Inflammatory macrophage (primary cell): ENCODE measurements at regions not wholly inside any gene's neighbourhood (a gene's known extent, or its start where the extent isn't known, plus 50 kb on each side); places are given as distances from the start of the nearest gene placed in this dataset.
"Not testable (repeated sequence)": the region's sequence is repeated elsewhere in the genome, so short reads cannot be mapped to it uniquely, and the experiment has no call there.

ENCODE experiments used
- DNase-seq, 2 donors: peaks; one replicate each; pipeline ENCODE4 v3.0.0-alpha.2; 2020 to 2022

DNA sequence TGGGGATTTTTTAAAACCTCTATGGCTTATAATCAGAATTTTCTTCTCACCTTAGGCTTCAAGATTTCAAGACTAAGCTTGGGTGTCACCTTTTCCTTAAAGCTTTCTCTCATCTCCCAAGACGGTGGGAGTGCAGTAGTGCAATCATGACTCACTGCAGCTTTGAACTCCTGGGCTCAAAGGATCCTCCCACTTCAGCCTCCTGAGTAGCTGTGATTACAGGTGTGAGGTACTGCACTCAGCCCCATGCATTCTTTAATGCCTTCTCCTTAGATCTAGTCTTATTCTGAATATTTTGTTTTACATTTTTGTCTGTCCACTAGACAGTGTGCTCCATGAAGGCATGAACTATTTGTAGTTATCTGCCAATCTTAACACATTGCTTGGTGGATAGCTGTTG lies 55.7 kb upstream of the FAT3 start:
- no peak for DNase-seq

DNA sequence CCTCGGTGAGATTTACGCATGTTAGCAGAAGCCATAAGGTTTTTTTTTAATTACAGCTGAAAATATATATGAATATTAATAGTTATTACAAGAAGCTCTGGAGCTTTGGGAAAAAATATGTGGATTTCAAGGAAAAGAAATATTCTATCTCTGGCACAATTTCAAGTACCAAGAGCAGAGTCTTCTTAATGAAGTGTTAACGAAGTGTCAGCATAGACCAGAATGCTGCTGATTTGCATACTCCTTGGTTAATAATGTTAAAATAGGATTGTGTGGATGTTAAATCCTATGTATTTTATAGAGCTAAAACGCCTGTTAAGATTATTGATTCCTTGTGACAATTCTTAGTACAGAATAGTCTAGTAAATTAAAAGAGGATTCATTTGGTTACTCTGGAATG lies 57.0 kb upstream of the FAT3 start:
- no peak for DNase-seq

DNA sequence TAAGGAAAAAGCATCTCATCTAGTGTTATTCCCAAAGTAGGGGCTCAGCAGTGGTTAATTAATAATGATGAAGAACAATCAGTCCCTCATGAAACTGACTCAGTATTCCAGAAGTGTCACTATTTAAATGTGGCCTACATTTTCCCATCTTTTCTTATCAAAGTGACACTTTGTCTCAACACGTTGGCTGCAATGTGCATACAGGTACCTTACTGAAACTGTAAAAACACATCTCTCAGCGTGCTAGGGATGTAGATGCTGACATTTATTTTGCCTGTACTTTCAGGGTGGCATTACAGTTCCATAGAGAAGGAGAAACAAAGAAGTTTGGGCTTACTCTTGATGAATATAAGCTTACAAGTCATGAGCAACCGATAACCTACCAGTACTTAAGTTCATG lies 58.3 kb upstream of the FAT3 start:
- no peak for DNase-seq

DNA sequence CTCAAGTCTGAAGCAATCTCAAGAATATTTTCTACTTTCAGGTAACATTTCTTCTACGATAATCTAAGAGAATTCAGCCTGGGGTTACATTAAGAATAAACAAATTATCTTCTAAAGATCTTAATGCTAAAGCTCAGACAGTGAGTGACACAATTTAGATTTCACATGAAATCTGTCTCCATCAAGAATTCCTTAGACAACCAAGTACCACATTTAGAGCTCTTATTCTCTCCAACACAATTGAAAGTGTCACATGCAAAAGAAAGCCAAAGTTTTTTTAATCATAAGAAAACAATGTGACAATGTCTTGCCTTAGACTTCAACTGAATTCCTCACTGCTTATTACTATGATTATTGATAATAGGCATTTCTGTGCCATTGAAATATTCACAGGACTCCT lies 60.7 kb upstream of the FAT3 start:
- no peak for DNase-seq

DNA sequence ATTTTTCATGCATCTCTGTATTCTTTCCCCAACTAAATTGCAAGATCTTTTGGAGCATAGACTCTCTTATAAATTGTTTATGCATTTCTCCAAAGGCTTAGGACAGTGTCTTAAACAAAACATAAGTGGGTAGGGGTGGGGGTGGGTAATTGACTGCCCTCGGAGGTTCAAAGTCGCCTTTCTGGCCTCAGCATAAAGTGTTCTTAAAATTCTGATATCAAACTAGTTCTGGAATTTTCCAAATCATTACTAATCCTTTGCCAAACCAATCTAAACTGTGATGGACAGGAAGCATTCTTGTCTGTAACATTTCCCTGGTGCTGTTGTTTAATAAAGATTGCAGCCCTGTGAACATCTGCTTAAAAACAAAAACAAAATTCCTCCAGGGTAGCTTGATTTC lies 61.8 kb upstream of the FAT3 start:
- DNase-seq = no peak

DNA sequence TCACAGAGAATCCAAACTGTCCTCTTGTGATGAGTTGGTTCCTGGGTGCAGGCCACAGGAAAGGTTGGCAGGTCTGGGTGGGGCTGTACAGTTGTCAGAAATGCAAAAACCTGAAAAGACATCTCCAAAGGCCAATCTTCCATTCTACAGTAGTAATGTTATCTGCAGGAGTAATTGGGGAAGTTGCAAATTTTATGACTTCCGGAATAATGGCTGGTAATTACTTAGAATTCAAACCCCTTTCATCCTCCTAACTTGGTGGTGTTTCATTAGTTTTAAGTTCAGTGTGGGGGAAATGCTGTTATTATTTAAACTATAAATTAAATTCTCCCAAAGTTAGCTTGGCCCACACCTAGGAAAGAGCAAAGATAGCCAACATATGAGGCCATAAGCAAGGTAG lies 64.7 kb upstream of the FAT3 start:
- DNase-seq = no peak

DNA sequence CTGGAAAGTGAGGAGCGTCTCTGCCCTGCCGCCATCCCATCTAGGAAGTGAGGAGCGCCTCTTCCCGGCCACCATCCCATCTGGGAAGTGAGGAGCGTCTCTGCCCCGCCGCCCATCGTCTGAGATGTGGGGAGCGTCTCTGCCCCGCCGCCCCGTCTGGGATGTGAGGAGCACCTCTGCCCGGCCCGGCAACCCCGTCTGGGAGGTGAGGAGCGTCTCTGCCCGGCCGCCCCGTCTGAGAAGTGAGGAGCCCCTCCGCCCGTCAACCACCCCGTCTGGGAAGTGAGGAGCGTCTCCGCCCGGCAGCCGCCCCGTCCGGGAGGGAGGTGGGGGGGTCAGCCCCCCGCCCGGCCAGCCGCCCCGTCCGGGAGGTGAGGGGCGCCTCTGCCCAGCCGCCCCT lies 67.2 kb upstream of the FAT3 start:
- DNase-seq = not testable (repeated sequence)

DNA sequence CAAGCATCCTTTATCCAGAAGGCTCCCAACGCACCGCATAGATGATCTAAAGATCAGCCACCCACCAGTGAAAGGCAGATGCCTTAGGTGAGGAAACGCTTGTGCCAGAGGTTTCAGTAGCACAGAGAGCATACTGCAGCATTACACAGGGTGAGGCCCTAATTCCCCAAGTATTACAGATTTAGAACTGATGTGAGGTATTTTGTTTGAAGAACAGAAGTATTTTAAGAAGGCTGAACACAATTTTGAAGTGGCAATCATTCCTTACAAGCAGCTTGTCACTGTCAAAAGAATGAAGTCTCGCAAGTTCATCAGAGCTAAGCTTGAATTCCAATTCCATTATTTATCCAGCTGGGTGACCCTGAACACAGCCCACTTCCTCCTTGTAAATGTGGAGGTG lies 70.0 kb upstream of the FAT3 start:
- no peak for DNase-seq

DNA sequence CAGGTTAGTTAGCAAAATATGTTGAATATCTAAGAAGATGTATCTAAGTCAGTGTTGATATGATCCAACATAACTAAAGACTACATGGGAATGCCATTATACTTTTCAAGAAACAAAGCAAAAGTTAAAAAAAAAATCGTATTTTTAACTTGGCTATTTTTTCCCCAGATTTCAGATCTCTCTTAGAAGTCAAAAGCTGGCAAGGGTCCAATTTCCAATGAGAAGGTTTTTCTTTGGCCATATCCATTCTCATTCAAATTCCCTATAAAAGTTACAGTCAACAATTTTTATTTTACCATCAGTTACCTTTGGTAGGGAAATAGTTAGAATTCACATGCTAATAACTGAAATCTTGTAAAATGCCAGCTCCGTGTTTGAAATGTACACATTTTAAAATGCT lies 70.5 kb upstream of the FAT3 start:
- no peak for DNase-seq

DNA sequence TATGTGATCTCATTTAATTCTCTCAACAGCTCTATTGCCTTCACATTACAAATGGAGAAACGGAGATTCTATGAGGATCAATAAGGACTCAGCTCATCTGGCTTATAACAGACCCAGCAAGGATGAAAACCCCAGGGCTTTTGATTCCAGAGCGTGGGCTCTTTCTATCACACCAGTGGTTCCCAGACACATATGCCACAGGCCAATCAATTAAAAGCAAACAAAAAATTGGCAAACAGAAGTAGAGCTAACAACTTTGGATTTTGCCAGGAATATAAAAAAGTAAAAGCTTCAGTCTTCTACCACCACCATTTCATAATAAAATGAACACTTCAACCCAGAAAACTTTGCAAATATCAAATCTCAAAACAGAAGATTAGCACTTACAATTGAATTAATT lies 71.1 kb upstream of the FAT3 start:
- no peak for DNase-seq

DNA sequence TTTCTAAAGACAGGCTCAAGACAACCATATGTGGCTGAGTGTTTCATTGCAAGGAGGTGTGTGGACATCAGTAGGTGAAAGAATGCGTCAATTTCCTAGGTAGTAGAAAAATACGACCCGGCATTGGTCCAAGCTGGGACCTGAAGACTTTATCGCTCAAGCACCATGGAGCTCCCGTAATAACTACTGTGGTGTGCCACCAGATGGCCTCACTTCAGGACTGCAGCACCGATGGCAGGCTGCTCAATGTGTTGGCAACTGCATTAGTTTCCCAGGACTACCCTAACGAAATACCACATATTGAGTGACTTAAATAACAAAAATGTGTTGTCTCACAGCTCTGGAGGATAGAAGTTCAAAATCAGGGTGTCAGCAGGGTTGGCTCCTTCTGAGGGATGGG lies 72.4 kb upstream of the FAT3 start:
- no peak for DNase-seq

DNA sequence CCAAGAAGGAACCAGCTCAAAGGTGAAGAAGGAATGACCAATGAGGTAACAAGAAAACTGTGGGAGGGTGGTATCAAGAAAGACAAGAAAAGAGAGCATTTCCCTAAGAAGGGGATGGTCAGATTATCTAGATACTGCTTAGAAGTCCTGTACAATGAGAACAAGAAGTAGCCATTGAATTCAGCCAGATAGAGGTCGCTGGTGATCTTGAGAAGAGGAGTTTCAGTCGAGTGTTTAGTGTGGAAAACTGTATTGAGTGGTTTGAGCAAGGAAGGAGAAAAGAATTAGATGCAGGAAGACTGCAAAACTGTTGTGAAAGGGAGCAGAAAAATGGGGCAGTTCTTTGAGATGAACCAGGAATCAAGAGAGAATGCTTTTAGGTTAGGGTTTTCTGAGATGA lies 74.6 kb upstream of the FAT3 start:
- DNase-seq = no peak

DNA sequence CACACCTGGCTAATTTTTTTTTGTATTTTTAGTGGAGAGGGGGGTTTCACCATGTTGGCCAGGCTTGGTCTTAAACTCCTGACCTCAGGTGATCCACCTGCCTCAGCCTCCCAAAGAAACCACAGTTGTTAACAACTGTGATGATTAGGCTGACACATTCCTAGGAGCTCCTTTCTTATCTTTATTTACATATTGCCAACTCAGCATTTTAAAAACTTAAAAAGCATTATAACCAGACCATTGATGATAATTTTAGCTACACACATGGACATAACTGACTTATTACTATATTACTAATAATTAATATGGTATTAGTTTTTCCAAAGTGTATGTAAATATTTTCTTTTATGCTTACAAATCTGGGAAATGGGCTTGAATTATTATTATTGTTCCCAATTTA lies 82.9 kb upstream of the FAT3 start:
- DNase-seq = no peak

DNA sequence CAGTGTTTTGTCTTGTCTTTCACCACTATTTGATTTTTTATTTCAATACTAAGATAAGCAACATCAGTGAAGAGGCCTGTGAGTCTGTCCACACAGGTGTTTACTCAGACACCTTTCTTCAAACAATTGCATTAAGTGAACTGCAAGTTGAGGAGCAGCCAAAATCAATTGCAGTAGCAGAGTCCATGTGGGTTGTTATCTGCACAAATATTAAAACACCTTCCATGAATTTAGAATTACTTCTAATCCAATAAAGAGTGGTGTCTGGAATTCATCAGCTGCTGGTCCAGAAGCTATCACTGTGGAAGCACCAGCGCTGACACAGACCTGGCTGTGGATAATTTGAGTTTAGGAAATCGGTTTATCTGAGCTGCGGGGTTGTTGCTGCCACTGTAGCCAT lies 83.5 kb upstream of the FAT3 start:
- DNase-seq = no peak

DNA sequence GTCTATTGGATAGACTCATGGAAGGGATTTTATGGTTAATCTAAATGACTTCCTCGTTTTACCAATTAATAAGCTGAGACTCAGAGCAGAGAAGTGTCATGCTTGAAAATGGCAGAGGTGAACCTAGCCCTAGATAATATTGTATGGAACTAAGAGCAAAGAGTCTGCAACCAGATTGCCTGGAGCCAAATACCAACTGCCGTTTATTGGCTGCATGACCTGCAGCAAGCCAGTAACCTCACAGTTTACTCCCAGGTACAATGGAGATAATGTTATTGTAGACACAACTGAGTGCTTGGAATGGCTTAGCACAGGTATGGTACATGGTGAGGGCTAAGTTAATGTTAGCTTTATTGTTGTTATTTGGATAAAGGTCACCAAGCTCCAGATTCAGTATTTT lies 84.6 kb upstream of the FAT3 start:
- DNase-seq = no peak

DNA sequence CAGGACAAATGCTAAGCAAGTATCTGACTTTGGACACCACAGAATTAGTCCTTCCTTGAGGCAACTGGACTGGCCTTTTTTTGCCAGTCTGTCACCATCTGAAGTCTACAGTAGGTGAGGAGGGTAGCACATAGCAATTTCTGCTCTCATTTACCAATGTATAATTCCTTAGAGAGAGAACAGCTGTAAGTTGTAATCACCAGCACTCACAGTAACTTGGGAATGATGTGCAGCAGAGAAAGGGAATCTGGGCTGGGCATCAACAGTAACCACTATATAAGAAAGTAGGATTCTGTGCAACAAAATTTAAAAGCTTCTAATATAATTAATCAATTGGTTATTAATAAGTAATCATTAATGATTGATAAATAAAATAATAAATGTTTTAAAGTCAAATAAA lies 86.3 kb upstream of the FAT3 start:
- no peak for DNase-seq

DNA sequence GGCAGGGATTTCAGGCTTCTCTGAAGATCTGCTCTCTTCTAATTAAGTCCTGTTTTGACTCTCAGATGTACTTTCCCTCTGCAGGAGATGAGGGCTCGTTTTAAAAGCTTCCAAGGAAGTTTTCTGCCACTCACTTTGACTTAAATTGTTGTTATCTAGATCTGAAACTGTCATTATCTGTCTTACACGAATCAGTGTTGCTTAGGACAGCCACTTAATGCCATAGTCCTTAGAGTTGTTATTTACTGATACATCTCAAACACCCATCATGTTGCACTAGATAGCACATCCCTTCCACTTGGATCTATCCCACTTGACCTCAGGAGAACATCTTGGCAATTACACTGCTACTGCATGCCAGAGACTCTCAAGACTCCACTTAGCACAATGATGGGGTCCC lies 86.9 kb upstream of the FAT3 start:
- no peak for DNase-seq

DNA sequence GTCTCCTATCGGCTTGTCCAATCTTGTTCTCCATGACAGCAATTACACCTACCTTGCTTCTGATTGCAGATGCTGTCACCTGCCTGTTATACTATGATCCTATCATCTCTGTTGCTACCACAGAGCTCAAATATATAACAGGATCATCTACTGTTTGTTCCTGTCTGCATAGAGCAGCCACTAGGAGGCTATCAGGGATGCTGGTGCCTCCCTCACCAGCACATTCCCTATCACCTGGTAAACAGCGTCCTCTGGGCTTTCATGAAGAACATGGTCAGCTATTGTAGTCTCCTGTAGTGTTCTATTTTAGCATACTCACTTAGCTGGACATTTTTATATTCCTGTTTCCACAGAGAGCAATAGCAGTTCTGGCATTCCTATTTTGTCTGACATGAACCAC lies 87.8 kb upstream of the FAT3 start:
- DNase-seq = no peak

DNA sequence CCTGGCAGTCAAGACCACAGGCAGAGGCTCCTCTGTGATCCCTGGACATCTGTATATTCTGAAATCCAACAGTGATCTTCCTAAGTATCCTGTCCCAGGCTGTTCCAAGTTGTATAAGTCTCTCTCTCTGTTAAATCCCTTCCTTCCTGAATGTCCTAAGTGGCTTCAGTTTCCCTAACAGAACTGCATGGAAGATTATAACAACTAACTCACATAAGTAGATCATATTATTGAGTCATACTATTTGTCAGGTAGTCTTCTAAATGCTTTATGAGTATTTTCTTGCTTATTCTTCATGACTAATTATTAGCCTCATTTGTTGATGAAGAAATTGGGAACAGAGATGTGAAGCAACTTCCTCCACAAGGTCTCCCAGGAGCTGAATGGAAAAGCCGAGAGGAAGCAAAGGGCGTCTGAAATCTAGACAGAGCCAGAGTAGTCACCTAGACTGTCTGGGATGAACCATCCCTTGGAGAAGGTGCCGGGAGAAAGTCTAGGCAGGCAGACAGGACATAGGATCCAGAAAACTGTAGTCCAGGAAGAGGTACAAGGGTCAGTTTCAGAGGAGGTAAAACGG lies 93.2 kb upstream of the FAT3 start:
- DNase-seq = no peak

DNA sequence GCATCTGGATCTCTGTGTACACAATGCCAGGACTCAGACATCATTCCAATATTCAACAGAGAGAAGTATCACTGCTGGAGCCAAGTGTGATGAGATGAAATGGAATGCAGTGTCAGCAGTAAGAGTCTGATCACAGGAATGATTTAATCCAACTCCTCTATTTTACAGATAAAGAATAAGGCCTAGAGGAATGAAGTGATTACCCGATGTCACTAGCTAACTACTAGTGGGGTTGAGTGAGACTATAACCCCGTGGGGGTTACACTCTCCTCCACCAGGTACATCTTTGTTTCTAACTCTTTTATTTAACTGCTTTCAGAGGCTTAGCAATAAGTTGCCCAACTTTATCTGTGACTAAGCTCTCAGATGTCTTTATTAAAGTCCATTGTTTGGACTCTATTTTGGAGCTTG lies 94.2 kb upstream of the FAT3 start:
- no peak for DNase-seq

DNA sequence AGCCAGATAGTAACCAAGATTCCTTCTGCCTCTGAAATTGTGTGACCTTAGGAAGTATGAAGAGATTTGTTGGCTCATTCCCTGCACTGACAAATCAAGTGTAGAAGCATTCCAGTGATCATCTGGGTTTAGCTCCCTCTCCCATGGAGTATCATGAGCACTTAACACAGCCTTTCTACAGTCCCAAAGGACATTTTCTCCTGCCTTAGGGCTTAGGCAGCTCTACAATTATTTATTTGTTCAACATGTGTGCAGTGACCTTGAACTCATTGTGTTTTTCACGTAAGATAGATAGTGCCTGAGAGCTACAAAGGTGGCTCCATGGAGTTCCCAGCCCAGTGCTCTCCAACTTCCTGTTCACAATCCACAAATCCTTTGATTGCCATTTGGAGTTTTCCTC lies 94.8 kb upstream of the FAT3 start:
- no peak for DNase-seq

DNA sequence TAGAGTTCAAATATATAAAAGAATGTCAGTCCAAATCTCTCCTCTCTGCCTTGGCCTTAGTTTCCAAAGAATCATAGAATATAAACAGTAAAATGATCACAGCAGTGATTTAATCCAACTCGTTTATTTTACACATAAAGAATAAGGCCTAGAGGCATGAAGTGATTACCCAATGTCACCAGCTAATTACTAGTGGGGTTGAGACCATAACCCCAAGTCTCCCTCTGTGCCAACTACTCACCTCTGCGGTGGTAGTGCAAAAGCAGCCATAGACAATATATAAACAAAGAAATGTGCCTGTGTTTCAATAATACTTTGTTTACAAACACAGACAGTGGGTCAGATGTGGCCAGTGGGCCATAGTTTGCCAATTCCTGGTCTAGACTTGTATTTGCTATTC lies 96.6 kb upstream of the FAT3 start:
- no peak for DNase-seq

DNA sequence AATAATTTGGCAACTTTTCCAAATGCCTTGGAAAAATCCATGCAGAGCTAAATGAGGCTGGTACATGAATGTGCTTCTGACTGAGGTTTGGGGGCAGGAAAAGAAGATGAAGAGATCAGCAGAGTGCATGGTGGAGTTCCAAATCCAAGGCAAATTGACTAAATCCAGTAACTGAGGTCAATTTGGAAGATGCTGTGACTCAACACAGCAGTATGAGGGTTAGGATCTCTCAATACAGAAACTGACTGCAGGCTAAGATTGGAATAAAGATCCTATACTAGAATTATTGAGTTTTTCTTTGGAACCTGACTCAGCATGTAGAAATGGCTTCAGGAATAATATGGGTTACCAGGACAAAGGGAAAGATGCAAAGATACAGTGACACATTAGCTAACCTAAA lies 99.3 kb upstream of the FAT3 start:
- no peak for DNase-seq

DNA sequence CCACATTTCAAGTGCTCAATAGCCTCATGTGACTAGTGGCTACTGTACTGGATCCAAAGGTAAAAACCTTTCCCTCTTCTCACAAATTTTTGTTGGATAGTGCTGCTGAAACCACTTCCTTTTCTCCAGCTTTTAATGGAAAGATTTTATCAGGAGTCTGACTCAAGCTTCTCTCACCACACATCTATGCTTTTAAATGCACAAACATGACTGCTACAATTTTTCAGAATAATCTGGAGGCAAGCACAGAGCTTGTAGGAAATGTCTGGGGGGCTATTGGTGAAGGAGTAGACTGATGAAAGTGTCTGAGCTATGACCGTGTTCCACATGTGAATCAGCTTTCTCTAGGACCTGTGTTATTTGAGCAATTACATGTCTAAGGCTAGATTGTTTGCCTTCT lies 101.1 kb upstream of the FAT3 start:
- no peak for DNase-seq

DNA sequence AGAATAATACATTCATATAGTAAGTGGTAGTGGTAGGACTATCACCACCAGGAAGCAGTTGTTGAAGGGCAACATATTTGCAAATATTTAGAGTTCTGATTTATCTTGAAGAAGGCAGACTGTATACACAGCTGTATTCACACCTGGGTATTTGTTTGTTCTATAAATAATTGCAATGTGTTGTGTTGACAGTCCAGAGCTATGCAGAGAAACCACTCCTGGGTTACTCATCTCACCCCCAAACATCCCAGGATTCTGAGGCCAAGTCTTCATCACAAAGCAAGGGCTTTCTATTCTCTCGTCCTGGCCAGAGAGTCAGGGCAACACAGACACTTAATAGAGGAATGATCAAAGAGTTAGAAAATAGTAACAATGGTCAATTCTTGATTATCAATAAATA lies 102.1 kb upstream of the FAT3 start:
- no peak for DNase-seq

DNA sequence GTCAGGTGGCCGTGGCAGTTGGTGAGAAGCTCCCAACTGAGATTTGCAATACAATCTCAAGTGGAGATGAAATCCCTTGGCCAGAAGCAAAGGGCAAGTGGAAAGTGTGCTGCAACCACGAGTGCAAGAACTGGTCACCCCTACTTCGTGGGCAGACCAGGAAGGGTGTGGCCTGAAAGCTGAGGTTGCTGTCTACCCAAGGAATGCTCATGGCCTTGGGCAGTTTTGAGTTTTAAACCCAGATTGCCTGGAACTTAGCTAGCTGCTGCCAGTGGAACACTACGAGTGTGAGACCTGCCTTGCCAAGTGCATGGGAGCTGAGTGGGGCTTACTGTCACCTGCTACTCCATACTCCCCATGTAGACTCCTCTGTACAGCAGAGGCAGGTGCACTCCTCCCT lies 113.3 kb upstream of the FAT3 start:
- no peak for DNase-seq
